VCaP (cell line): ENCODE measurements at regions not wholly inside any gene's neighbourhood (a gene's known extent, or its start where the extent isn't known, plus 50 kb on each side); places are given as distances from the start of the nearest gene placed in this dataset.
"Not testable (repeated sequence)": the region's sequence is repeated elsewhere in the genome, so short reads cannot be mapped to it uniquely, and the experiment has no call there.

Source experiments
- H3K27ac ChIP-seq: fragments of 450-650 bp; 2 replicates; pipeline ENCODE4 v1.5.1; 2017
- CTCF ChIP-seq: fragments of 450-650 bp; conservative IDR thresholded peaks from 2 replicates; pipeline ENCODE4 v1.5.1; 2017; ENCODE audit warnings: mild to moderate bottlenecking, moderate library complexity

- no peak for TF ChIP-seq CTCF
- H3K27ac ChIP-seq: no peak overlapping the region
These were observed 606.0 kb downstream of the ADCYAP1 start for GRCh38 chr18:1510542-1511179.

- no peak for TF ChIP-seq CTCF
- H3K27ac ChIP-seq: no peak overlapping the region
These were observed 607.1 kb downstream of the ADCYAP1 start for GRCh38 chr18:1511619-1512311.

GRCh38 chr18:1513519-1513918 lies 608.8 kb downstream of the ADCYAP1 start:
- peak; percentile 60 for TF ChIP-seq CTCF
- H3K27ac ChIP-seq: no peak overlapping the region

GRCh38 chr18:1521588-1522248 lies 617.0 kb downstream of the ADCYAP1 start:
- not testable (repeated sequence) for H3K27ac ChIP-seq

GRCh38 chr18:1522249-1522615 lies 617.6 kb downstream of the ADCYAP1 start:
- no peak overlapping the region for H3K27ac ChIP-seq
- no peak for TF ChIP-seq CTCF

GRCh38 chr18:1526991-1527390 lies 622.3 kb downstream of the ADCYAP1 start:
- no peak for TF ChIP-seq CTCF
- no peak overlapping the region for H3K27ac ChIP-seq

- no peak overlapping the region for H3K27ac ChIP-seq
- no peak for TF ChIP-seq CTCF
These were observed 623.1 kb downstream of the ADCYAP1 start for GRCh38 chr18:1527805-1528204.

- no peak for TF ChIP-seq CTCF
- H3K27ac ChIP-seq: no peak overlapping the region
These were observed 623.8 kb downstream of the ADCYAP1 start for GRCh38 chr18:1528447-1528846.
